ENCODE measurements at regions not wholly inside any gene's neighbourhood (a gene's known extent, or its start where the extent isn't known, plus 50 kb on each side); places are given as distances from the start of the nearest gene placed in this dataset.
A peak's percentile ranks its signal among the peaks of the same experiment; 100 is the strongest.

DNA sequence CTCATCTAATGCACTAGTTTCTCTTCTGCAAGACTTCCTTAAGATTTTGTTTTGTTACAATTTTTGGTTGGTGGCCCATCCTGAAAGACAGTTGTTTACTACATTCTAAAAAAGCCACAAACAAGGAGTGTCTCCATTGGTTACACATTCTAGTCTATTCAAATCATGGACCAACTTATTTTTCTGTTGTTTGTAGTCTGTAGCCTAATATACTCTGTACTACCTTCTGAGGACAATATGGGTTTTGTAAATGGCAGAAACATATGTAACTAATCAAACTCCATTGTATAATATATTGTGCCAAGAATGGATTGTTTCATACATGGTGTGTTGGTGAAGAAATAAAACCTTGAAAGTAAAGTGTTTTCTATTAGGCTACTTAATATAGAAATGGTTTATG lies 79.5 kb upstream of the DHX40 start:
- no peaks in the 10 kb centered on the region for H3K36me3 ChIP-seq
- intact Hi-C loops (cut with DNase I) = no loop called here

DNA sequence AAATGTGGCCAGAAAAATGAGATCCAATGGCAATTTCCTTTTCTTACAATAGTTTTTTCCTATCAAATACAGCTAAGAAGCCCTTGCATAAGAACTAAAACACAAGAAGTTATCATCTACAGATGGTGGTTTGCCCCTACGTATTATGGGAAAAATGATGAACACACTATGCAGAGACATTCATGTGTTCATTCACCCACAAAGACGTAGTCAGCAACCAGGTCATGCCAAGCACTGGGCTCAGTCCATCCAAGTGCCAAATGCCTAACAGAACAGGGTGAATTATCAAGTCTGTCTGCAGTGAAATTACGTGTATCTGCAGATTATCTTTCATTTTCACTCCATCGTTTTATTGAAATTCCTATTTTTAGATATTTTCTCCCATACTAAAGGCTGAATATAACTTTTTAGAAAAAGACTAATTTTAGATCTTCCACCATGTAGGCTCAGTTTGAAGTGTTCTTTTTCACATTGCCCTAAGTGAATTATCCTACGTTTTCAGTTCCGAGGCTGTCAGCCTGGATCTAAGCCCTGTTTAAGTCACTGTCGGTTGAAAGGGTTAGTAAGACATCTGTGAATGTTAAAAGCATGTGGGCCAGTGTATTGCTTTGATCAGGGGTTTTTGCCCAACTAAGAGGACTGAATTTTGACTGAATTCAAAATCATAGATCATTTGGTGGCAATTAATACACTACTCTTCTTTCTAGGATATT lies 78.1 kb upstream of the DHX40 start:
- WGBS, 2 donors = 84 to 91% methylated on average over 7 of the region's 7 CpGs
- Histone ChIP-seq H3K4me1 (peaks cover 0 to 18% (median 8%) of the 10 kb centered on the region in 4 donors), H3K9me3 (no peaks in the 10 kb centered on the region), H3K27ac (peak overlapping the region in 1 of 4 donors; percentile 22), H3K36me3 (no peaks in the 10 kb centered on the region), H3K4me3 (no peak overlapping the region), H3K27me3 (no peaks in the 10 kb centered on the region)
- TF ChIP-seq, protein P1, sequence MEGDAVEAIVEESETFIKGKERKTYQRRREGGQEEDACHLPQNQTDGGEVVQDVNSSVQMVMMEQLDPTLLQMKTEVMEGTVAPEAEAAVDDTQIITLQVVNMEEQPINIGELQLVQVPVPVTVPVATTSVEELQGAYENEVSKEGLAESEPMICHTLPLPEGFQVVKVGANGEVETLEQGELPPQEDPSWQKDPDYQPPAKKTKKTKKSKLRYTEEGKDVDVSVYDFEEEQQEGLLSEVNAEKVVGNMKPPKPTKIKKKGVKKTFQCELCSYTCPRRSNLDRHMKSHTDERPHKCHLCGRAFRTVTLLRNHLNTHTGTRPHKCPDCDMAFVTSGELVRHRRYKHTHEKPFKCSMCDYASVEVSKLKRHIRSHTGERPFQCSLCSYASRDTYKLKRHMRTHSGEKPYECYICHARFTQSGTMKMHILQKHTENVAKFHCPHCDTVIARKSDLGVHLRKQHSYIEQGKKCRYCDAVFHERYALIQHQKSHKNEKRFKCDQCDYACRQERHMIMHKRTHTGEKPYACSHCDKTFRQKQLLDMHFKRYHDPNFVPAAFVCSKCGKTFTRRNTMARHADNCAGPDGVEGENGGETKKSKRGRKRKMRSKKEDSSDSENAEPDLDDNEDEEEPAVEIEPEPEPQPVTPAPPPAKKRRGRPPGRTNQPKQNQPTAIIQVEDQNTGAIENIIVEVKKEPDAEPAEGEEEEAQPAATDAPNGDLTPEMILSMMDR (IDR thresholded peaks at IDR 0.05) = no peak
- no peak for DNase-seq
- intact Hi-C loops (cut with DNase I) = no loop called here

More for the DNA sequence above, 79.5 kb upstream of the DHX40 start:
- no peaks in the 10 kb centered on the region for H3K27me3 ChIP-seq
- H3K27ac ChIP-seq = no peak overlapping the region
- no peaks in the 10 kb centered on the region for H3K9me3 ChIP-seq
- H3K4me1 ChIP-seq = peaks cover 0 to 13% (median 3%) of the 10 kb centered on the region in 4 donors
- TF ChIP-seq EP300 (IDR thresholded peaks at IDR 0.05) (no peak), POLR2AphosphoS5 (IDR thresholded peaks at IDR 0.05) (no peak), POLR2A (IDR thresholded peaks at IDR 0.05) (no peak)
- TF ChIP-seq, protein P1 (IDR thresholded peaks at IDR 0.05) = no peak
- H3K4me3 ChIP-seq = no peak overlapping the region
- DNase-seq = no peak

DNA sequence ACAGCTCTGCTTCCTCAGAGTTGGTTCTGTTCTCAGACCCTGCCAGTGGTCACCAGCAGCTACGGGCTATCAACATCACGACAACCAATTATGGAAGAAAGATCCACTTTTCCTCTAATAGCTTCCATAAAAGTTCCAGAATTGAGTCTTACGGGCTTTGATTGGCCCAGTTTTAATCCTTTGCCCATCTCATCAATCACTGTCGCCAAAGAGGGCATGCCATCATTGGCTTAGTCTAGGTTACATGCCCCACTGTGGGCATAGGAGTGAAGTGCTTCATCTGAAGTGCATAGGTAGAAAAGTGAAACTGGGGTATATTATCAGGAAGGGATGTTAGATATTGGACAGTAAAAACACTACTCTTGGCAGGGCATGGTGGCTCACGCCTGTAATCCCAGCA lies 76.6 kb upstream of the DHX40 start:
- intact Hi-C loops (cut with DNase I) = no loop called here
- no peak for TF ChIP-seq POLR2A (IDR thresholded peaks at IDR 0.05)
- Histone ChIP-seq H3K9me3 (no peaks in the 10 kb centered on the region), H3K27ac (no peak overlapping the region), H3K4me1 (peaks cover 0 to 18% (median 8%) of the 10 kb centered on the region in 4 donors), H3K27me3 (no peaks in the 10 kb centered on the region), H3K4me3 (no peak overlapping the region), H3K36me3 (no peaks in the 10 kb centered on the region)
- no peak for DNase-seq
- WGBS, 2 donors = 94% methylated on average over 5 of the region's 5 CpGs

DNA sequence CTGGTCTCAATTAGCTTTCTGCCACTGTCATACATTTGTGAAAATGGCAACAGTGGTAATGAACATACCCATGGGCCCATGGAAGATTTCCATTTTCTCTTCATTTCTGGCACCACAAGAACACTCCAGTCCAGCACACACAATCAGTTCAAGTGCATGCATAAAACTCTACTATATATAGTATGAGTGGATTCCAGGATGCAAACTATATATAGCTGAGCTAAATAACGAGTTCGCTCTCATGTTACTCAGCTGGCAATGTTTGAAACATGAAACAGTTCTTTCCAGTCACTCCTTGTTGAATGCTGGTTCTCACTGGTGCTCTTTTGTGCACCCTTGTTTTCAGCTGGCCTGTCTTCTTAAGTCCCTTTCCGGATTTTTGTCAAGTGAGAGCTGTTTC lies 75.2 kb upstream of the DHX40 start:
- Histone ChIP-seq H3K27ac (peak overlapping the region in 2 of 4 donors; percentile 1 to 6), H3K9me3 (no peaks in the 10 kb centered on the region), H3K36me3 (no peaks in the 10 kb centered on the region), H3K27me3 (no peaks in the 10 kb centered on the region), H3K4me1 (peaks cover 0 to 18% (median 8%) of the 10 kb centered on the region in 4 donors), H3K4me3 (no peak overlapping the region)
- no peak for TF ChIP-seq POLR2AphosphoS5 (IDR thresholded peaks at IDR 0.05)
- intact Hi-C loops (cut with DNase I) = no loop called here
- 65 to 78% methylated on average over 3 of the region's 3 CpGs for WGBS, 2 donors
- no peak for DNase-seq

DNA sequence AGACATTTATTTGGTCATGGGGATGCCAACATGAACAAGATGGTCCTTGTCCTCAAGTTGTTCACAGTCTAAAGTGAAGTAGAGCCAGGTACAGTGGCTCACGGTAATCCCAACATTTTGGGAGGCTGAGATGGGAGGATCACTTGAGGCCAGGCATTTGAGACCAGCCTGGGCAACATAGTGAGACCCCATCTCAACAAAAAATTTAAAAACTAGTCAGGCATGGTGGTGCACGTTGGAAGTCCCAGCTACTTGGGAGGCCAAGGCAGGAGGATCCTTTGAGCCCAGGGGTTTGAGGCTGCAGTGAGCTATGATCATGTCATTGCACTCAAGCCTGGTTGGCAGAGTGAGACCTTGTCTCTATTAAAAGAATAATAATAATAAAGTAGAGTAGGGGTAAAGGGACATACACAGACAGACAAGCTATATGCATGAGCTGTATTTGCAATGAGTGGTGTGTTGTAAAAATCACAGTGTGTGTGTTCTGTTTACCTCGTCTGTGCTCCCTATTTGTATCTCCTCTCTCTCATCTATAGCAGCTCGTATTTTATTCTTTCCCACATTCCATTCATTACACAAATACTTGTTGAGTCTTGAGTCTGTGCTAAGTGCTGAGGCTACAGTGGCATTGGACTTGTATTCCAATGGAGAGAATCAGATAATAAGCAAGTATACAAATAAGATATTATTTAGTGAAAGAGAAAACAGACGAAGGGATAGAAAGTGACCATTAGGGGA lies 73.9 kb upstream of the DHX40 start:
- no peak overlapping the region for H3K27ac ChIP-seq
- DNase-seq = no peak
- H3K4me3 ChIP-seq = no peak overlapping the region
- H3K4me1 ChIP-seq = peaks cover 0 to 18% (median 8%) of the 10 kb centered on the region in 4 donors
- H3K36me3 ChIP-seq = no peaks in the 10 kb centered on the region
- no peaks in the 10 kb centered on the region for H3K27me3 ChIP-seq
- WGBS, 2 donors = 81 to 85% methylated on average over 5 of the region's 5 CpGs
- intact Hi-C loops (cut with DNase I) = no loop called here
- TF ChIP-seq POLR2AphosphoS5 (IDR thresholded peaks at IDR 0.05) (no peak), EP300 (IDR thresholded peaks at IDR 0.05) (no peak), POLR2A (IDR thresholded peaks at IDR 0.05) (no peak)
- TF ChIP-seq, protein P1 (IDR thresholded peaks at IDR 0.05) = no peak
- H3K9me3 ChIP-seq = no peaks in the 10 kb centered on the region
